Stimulated activated CD4-positive, alpha-beta T cell treated with anti-CD3 and anti-CD28 coated beads, TNF-alpha, amount 100 ng/mL, for 1 hour (primary cell): ENCODE measurements at regions not wholly inside any gene's neighbourhood (a gene's known extent, or its start where the extent isn't known, plus 50 kb on each side); places are given as distances from the start of the nearest gene placed in this dataset.

Experiments used
- DNase-seq, 3 donors: peaks; one replicate each; pipeline ENCODE4 v3.0.0-alpha.2; 2020; ENCODE audit warnings: low read depth in 3 of 3, low spot score in 1 of 3

- DNase-seq = no peak
Observed at GRCh38 chr2:790634-791245, 113.5 kb upstream of the TMEM18 start.

- DNase-seq = no peak
Observed at GRCh38 chr2:790081-790480, 112.9 kb upstream of the TMEM18 start.

- no peak for DNase-seq
Observed at GRCh38 chr2:789529-789928, 112.3 kb upstream of the TMEM18 start.

- DNase-seq = no peak
Observed at GRCh38 chr2:788227-789032, 111.2 kb upstream of the TMEM18 start.

GRCh38 chr2:784753-785152, 107.5 kb upstream of the TMEM18 start:
- no peak for DNase-seq

- no peak for DNase-seq
Observed at GRCh38 chr2:780581-780980, 103.4 kb upstream of the TMEM18 start.

GRCh38 chr2:780002-780401, 102.8 kb upstream of the TMEM18 start:
- no peak for DNase-seq

- DNase-seq = no peak
Observed at GRCh38 chr2:778731-779350, 101.6 kb upstream of the TMEM18 start.

GRCh38 chr2:777546-777945, 100.3 kb upstream of the TMEM18 start:
- no peak for DNase-seq

GRCh38 chr2:777051-777450, 99.8 kb upstream of the TMEM18 start:
- DNase-seq = no peak

- no peak for DNase-seq
Observed at GRCh38 chr2:776487-776886, 99.3 kb upstream of the TMEM18 start.

GRCh38 chr2:776038-776437, 98.8 kb upstream of the TMEM18 start:
- DNase-seq = no peak

GRCh38 chr2:774436-774835, 97.2 kb upstream of the TMEM18 start:
- no peak for DNase-seq

- DNase-seq = no peak
Observed at GRCh38 chr2:773256-774160, 96.3 kb upstream of the TMEM18 start.

- DNase-seq = no peak
Observed at GRCh38 chr2:771538-771937, 94.3 kb upstream of the TMEM18 start.

- DNase-seq = no peak
Observed at GRCh38 chr2:770776-771175, 93.6 kb upstream of the TMEM18 start.

- DNase-seq = no peak
Observed at GRCh38 chr2:769771-770170, 92.6 kb upstream of the TMEM18 start.

- no peak for DNase-seq
Observed at GRCh38 chr2:768451-768850, 91.2 kb upstream of the TMEM18 start.

GRCh38 chr2:767944-768343, 90.7 kb upstream of the TMEM18 start:
- no peak for DNase-seq

- DNase-seq = no peak
Observed at GRCh38 chr2:767440-767839, 90.2 kb upstream of the TMEM18 start.

GRCh38 chr2:766255-766654, 89.0 kb upstream of the TMEM18 start:
- no peak for DNase-seq
